ENCODE measurements at regions not wholly inside any gene's neighbourhood (a gene's known extent, or its start where the extent isn't known, plus 50 kb on each side); places are given as distances from the start of the nearest gene placed in this dataset.
A peak's percentile ranks its signal among the peaks of the same experiment; 100 is the strongest.

GRCh38 chr12:43294916-43295315, 257.1 kb downstream of the ADAMTS20 start:
- DNase-seq = no peak

DNA sequence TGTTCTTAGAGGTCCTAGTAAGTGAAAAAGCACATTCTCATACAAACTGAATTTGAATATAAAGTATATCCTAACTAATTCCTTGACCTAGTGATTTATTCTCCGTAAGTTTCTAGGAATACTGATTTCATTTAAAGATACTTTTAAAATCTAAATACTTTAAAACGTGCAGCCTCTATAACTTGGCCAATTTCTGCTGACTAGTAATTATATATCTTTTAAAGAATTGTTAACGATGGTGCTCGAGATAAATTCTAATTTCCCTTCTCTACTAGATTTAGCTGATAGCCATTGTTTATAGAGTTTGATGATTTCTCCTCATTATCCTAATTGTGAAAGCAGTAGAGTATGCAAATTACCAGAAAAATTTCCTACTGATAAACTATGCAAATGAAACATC, 257.9 kb downstream of the ADAMTS20 start:
- DNase-seq = no peak

DNA sequence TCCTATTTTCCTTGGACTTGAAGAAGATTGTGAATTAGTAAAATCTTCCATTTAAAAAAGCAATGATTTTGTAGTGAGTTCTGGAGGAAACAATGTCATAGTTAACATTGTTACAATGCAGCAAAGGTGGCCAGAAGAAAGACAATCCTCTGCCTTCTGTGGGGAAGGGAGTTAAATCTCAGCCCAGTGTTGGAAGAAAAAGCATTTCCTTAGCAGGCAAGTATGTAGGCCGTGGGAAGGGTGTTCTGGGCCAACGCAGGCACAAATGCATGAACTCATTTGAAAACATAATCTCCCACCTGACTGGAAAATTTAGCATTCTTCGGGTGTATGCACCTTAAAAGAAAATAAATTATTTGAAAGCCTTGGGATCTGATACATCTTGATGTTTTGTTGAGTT, 258.6 kb downstream of the ADAMTS20 start:
- no peak for DNase-seq

GRCh38 chr12:43292699-43293098, 259.3 kb downstream of the ADAMTS20 start:
- DNase-seq = no peak

DNA sequence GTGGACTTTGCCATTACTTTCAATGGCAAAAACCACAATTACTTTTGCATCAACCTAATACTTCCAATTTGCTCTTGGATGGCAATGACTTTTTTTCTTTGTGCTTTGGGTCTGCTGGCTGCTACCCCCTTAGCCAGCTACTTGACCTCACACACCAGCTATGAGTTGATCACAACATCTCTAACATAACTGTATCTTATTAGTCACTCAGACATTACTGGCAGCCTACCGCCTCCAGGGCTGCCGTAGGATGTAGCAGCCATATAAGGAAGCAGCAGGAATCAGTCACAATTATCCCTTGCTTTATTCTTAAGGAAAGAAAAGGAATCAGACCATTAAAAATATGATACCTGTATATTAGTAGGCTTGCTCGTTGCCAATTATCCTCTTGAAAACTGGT, 260.5 kb downstream of the ADAMTS20 start:
- no peak for DNase-seq

GRCh38 chr12:43290836-43291235, 261.2 kb downstream of the ADAMTS20 start:
- DNase-seq = no peak

GRCh38 chr12:43289426-43289801, 262.6 kb downstream of the ADAMTS20 start:
- DNase-seq = no peak

DNA sequence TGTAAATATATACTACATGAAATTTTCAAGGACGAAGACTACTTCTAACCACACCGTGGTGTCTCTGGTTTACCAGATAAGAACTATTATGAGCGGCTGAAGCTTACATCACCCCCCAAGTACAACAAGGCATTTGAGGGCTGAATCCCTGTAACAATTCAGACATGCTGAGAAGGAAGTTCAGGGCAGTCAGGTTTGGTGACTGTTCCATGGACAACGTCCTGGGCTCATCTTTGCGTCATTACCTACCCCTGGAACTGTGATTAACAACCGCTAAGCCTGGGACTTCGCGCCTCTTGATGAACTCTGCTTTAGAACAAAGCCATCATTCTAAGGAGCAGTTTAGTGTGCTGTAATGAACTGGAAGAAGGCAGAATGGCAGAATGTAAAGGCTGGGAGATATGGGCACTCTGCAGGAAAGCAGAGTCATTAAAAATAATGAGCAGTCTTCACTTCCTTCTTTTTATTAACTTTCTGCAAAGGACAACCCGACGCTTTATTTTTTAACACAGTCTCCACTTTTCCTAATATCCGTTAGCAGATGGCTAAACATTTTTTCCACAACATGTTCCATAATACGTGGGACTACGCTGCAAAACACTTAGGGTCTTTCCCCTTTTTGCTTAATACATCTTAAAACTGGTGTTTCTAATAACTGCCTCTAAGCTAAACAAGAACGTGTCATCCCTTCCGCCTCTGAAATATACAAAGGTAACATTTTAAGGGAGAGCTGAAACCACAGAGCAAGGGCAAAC, 263.2 kb downstream of the ADAMTS20 start:
- DNase-seq = no peak

DNA sequence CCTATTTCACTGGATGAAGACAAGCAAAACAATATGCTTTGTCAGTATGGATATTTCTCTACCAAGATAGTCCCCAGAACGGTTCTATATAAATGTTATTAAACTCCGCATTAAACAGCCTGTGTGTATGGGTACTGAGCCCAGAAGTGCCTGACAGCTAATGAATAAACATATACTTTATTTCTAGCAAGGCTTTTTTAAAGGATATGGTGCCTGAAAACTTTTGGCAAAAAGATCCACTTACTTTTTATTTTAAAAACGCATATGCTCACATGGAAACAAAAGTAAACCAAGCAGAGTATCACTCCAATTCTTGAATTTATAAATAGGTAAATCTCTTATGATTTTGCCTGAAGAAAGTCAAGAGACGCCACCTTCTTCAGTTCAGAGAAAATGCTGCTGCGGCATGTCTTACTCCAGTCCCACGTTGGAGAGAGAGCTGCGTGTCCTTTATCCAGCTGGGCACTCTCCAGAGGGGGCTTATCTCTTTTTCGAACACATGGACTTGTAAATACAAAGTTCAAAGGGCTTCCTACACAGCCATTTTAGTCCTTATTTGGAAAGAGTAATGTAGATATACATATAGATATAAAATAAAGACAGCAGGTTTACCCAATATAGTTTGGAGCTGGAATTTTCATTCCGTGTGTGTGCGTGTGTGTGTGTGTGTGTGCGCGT, 264.2 kb downstream of the ADAMTS20 start:
- no peak for DNase-seq

DNA sequence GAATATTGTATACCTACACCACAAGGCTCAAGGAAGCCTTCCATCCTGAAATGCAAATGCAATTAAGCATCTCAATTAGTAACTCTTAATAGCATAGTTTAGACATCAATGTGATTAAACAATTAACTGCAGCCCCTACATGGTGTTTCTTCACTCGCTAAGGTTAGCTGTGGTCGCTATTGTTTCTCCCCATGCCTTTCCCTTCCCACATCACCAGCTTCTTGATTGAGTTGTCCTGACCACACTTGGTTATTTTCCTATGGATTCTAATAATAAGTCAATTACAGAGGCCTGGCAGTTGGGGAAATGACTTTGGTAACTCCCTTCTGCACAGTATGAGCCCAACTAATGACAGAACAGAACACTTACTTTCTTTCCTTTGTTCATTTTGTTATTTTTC, 265.0 kb downstream of the ADAMTS20 start:
- DNase-seq = no peak

- DNase-seq = no peak
These were observed 266.8 kb downstream of the ADAMTS20 start for GRCh38 chr12:43285159-43285598.

- DNase-seq = no peak
These were observed 267.4 kb downstream of the ADAMTS20 start for GRCh38 chr12:43284486-43285158.

- DNase-seq = no peak
These were observed 268.8 kb downstream of the ADAMTS20 start for GRCh38 chr12:43283206-43283605.

GRCh38 chr12:43282106-43282505, 269.9 kb downstream of the ADAMTS20 start:
- peak; percentile 8 for DNase-seq

- no peak for DNase-seq
These were observed 270.4 kb downstream of the ADAMTS20 start for GRCh38 chr12:43281563-43281962.

DNA sequence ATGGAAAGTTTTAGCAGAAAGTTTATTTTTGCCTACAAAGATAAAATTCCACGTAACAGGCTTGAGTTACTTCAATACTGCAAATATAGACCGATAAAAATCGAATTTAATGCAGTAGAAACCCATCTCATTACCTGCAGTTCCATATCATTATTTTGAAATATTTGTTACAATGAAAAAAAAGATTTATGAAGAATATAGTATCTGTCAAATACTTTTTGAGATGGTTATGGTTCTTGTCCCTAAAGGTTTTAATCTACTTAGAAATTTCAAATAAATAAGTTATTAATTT, 273.5 kb downstream of the ADAMTS20 start:
- no peak for DNase-seq

DNA sequence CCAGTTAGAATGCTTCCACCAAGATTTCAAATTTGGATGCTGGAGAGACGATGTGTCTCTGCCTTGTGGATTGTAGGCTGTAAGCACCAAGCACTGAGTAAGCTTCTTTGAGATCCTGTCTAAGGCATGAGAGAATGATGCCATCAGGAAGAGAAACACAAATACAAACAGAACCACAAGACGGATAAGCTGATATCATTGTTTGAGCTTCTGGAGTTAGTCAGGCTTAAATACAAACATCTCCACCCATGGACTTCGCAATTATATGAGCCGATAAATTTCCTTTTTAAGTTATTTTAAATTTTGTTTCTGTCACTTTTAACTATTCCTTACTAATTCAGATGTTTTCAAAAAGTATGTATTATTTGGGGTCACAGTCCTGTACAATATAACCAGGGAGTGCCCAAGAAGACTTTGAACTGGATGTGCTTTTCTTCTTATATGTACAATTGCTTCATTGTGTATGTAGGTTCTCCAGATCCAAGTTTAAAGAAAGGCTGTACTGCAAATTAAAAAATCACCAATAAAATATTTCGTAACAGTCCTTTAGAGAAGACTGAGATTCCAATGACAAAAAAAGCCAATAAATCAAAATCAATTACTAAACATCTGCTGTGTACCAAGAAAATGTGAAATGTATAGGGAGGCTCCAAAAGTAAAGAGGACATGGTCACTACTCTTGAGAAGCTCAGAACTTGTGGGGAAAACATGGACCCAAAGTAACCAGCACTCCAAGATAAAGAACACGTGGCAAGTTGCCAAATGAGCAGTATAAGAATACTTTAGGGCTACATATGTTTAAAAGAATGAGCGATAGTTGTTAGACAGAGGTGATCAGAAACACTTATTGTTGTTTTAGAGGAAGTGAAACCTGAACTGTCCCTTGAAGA, 274.1 kb downstream of the ADAMTS20 start:
- no peak for DNase-seq

GRCh38 chr12:43273467-43273866, 278.5 kb downstream of the ADAMTS20 start:
- no peak for DNase-seq

DNA sequence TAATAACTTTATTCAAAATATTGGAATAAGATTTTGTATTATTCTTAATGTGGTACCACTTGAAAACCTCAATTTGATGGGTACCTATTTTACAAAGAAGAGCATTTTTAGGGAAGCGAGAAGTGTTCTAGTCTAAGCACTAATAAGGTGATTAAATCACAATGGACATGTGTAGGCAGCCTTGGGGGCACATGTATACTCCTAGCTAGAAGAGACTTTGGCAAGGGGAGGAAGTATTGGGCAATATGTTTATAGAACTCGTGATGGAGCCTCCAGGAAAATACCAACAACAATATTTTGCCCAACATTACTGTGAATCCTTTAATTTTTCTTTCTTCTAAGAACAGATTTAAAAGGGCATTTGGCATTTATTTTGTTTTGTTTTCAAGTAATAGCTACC, 280.3 kb downstream of the ADAMTS20 start:
- DNase-seq = no peak

- DNase-seq = no peak
These were observed 284.2 kb downstream of the ADAMTS20 start for GRCh38 chr12:43267818-43268217.

DNA sequence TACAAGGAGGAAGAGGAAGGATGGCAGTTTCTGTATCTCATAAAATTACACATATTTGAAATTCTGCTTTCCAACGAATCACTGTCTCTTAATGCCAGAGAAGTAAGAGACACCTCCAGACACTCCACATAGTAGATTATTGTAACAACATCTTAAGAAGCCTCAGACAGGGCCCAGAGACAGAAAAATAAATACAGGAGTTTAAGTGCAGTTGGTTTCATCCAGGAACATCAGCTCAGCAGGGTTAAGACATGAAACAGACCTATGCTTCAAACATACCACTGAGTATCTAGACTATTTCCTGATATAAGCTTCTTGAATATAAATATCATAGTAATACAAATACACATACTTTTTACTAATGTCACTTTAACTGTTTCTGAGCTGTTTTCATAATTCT, 290.3 kb downstream of the ADAMTS20 start:
- no peak for DNase-seq

- no peak for DNase-seq
These were observed 296.4 kb downstream of the ADAMTS20 start for GRCh38 chr12:43255522-43256111.

DNA sequence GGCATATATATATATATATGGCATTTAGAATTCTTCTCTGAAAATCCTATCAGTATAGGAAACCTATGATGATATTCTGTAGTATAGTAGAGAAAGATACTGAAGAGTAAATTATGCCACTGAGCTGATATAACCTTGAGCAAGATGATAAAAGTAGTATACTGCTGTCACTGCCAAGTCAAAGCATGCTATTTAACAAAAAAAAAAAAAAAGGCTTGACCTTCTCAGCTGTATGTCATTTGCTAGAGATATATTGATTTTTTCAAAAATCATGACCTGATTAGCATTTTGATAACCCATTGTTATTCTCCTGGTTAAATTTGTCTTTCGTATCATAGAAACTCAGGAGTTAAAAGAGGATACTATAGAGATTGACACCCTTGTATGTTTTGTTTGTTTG, 299.4 kb downstream of the ADAMTS20 start:
- DNase-seq = no peak
